HEK293 (cell line): ENCODE measurements at regions not wholly inside any gene's neighbourhood (a gene's known extent, or its start where the extent isn't known, plus 50 kb on each side); places are given as distances from the start of the nearest gene placed in this dataset.

ENCODE experiments used
- TCF7L2 ChIP-seq: IDR thresholded peaks from 2 replicates; pipeline ENCODE4 v1.6.1; 2011; ENCODE audit warnings: low read depth, mild to moderate bottlenecking, inconsistent platforms, low read length, moderate library complexity, borderline replicate concordance
- TF ChIP-seq, protein P1 (sequence below): fragments of 450-650 bp; formaldehyde crosslinking; IDR thresholded peaks from 2 replicates; pipeline ENCODE4 v1.5.1; 2016; ENCODE audit warnings: missing biosample characterization, missing genetic modification characterization
- TF ChIP-seq, protein P2 (sequence below): fragments of 450-650 bp; formaldehyde crosslinking; IDR thresholded peaks from 2 replicates; pipeline ENCODE4 v1.5.1; 2016; ENCODE audit warnings: missing biosample characterization, missing genetic modification characterization
- TF ChIP-seq, protein P3 (sequence below): fragments of 450-650 bp; formaldehyde crosslinking; optimal IDR thresholded peaks from 2 replicates; pipeline ENCODE3; 2016; ENCODE audit warnings: missing biosample characterization, mild to moderate bottlenecking, missing genetic modification characterization
- TF ChIP-seq, protein P4 (sequence below): fragments of 450-650 bp; formaldehyde crosslinking; IDR thresholded peaks from 2 replicates; pipeline ENCODE4 v1.5.1; 2017; ENCODE audit warnings: missing biosample characterization, missing genetic modification characterization

DNA sequence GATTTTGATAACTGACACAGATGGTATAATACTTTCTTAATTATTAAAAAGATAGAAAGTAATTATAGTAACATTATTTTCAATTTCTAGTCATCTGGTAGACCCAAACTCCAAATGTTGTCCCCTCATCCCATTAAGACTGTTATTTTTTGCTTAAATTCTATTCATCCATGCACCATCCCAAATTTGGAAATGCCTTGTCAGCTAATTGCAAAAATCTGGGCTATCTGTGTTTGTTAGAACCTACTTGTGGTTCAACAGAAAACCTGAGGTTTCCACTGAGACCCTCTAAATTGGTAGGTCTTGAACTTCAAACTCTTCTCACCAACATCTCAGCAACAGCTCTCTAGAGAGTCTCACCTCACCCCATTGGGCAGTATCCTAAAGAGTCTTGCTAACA, 172.2 kb upstream of the ADGRL3 start:
- TF ChIP-seq, protein P1, sequence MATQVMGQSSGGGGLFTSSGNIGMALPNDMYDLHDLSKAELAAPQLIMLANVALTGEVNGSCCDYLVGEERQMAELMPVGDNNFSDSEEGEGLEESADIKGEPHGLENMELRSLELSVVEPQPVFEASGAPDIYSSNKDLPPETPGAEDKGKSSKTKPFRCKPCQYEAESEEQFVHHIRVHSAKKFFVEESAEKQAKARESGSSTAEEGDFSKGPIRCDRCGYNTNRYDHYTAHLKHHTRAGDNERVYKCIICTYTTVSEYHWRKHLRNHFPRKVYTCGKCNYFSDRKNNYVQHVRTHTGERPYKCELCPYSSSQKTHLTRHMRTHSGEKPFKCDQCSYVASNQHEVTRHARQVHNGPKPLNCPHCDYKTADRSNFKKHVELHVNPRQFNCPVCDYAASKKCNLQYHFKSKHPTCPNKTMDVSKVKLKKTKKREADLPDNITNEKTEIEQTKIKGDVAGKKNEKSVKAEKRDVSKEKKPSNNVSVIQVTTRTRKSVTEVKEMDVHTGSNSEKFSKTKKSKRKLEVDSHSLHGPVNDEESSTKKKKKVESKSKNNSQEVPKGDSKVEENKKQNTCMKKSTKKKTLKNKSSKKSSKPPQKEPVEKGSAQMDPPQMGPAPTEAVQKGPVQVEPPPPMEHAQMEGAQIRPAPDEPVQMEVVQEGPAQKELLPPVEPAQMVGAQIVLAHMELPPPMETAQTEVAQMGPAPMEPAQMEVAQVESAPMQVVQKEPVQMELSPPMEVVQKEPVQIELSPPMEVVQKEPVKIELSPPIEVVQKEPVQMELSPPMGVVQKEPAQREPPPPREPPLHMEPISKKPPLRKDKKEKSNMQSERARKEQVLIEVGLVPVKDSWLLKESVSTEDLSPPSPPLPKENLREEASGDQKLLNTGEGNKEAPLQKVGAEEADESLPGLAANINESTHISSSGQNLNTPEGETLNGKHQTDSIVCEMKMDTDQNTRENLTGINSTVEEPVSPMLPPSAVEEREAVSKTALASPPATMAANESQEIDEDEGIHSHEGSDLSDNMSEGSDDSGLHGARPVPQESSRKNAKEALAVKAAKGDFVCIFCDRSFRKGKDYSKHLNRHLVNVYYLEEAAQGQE (tag by site-specific recombination) = no peak
- TF ChIP-seq, protein P2, sequence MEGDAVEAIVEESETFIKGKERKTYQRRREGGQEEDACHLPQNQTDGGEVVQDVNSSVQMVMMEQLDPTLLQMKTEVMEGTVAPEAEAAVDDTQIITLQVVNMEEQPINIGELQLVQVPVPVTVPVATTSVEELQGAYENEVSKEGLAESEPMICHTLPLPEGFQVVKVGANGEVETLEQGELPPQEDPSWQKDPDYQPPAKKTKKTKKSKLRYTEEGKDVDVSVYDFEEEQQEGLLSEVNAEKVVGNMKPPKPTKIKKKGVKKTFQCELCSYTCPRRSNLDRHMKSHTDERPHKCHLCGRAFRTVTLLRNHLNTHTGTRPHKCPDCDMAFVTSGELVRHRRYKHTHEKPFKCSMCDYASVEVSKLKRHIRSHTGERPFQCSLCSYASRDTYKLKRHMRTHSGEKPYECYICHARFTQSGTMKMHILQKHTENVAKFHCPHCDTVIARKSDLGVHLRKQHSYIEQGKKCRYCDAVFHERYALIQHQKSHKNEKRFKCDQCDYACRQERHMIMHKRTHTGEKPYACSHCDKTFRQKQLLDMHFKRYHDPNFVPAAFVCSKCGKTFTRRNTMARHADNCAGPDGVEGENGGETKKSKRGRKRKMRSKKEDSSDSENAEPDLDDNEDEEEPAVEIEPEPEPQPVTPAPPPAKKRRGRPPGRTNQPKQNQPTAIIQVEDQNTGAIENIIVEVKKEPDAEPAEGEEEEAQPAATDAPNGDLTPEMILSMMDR (tag by site-specific recombination) = no peak
- no peak for TF ChIP-seq TCF7L2
- TF ChIP-seq, protein P3, sequence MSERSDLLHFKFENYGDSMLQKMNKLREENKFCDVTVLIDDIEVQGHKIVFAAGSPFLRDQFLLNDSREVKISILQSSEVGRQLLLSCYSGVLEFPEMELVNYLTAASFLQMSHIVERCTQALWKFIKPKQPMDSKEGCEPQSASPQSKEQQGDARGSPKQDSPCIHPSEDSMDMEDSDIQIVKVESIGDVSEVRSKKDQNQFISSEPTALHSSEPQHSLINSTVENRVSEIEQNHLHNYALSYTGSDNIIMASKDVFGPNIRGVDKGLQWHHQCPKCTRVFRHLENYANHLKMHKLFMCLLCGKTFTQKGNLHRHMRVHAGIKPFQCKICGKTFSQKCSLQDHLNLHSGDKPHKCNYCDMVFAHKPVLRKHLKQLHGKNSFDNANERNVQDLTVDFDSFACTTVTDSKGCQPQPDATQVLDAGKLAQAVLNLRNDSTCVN (tag by site-specific recombination) = no peak
- TF ChIP-seq, protein P4, sequence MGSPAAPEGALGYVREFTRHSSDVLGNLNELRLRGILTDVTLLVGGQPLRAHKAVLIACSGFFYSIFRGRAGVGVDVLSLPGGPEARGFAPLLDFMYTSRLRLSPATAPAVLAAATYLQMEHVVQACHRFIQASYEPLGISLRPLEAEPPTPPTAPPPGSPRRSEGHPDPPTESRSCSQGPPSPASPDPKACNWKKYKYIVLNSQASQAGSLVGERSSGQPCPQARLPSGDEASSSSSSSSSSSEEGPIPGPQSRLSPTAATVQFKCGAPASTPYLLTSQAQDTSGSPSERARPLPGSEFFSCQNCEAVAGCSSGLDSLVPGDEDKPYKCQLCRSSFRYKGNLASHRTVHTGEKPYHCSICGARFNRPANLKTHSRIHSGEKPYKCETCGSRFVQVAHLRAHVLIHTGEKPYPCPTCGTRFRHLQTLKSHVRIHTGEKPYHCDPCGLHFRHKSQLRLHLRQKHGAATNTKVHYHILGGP = no peak
